ENCODE measurements at regions not wholly inside any gene's neighbourhood (a gene's known extent, or its start where the extent isn't known, plus 50 kb on each side); places are given as distances from the start of the nearest gene placed in this dataset.

- no peak for TF ChIP-seq MXI1 (conservative IDR thresholded peaks at IDR 0.05; ENCODE audit: poor library complexity, severe bottlenecking)
- TF ChIP-seq RAD21 (conservative IDR thresholded peaks at IDR 0.05), result no peak
- TF ChIP-seq CTCF (IDR thresholded peaks at IDR 0.05; ENCODE audit: poor library complexity, severe bottlenecking), result no peak
- TF ChIP-seq SMC3 (conservative IDR thresholded peaks at IDR 0.05; ENCODE audit: poor library complexity), result no peak
- no peak for TF ChIP-seq TAF1 (IDR thresholded peaks at IDR 0.05; ENCODE audit: low read depth)
- Histone ChIP-seq H3K9ac (ENCODE audit: low read length) (no peak overlapping the region), H3K4me3 (ENCODE audit: low read length) (no peak overlapping the region), H3F3A (ENCODE audit: insufficient read depth, low read length, poor library complexity, severe bottlenecking) (no peaks in the 10 kb centered on the region), H3K36me3 (ENCODE audit: insufficient read depth, low read length) (no peaks in the 10 kb centered on the region), H3K9me3 (ENCODE audit: low read length) (no peaks in the 10 kb centered on the region), H3K9me2 (ENCODE audit: insufficient read depth, low read length) (no peaks in the 10 kb centered on the region), H3K27ac (ENCODE audit: low read length) (no peak overlapping the region), H2AFZ (ENCODE audit: low read depth, low read length) (no peak overlapping the region), H4K20me1 (ENCODE audit: insufficient read depth) (no peaks in the 10 kb centered on the region), H3K79me2 (replicated peaks; ENCODE audit: insufficient read depth, low read length) (no peaks in the 10 kb centered on the region), H3K27me3 (ENCODE audit: insufficient read depth, low read depth, low read length) (no peaks in the 10 kb centered on the region), H3K4me2 (ENCODE audit: low read length) (no peak overlapping the region)
Measured at GRCh38 chr2:16167870-16168426, 227.6 kb downstream of the MYCN start.

DNA sequence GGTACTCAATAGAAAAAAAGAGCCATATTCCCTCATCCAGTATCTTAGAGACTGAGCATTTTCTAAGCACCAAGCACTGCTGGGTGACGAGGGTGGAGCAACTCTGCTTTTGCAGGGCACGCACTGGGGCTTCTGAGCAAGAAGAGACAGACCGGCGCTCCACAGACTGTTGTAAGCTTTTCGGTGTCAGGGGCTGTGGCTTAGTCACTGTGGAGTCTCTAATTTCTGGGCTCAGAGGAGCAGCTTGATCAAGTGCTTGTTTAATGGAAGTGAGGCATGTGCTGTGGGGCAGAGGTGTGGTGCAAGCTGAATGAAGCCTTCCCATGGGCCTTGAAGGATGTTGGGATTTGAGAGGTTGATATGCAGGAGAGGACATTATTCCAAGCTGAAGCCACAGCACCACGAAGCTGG is 227.1 kb downstream of the MYCN start:
- no peak overlapping the region for H3K9ac ChIP-seq (ENCODE audit: low read length)
- H3K27ac ChIP-seq (ENCODE audit: low read length), result no peak overlapping the region
- H3K4me2 ChIP-seq (ENCODE audit: low read length), result no peak overlapping the region
- H3K9me2 ChIP-seq (ENCODE audit: insufficient read depth, low read length), result no peaks in the 10 kb centered on the region
- no peaks in the 10 kb centered on the region for H3K79me2 ChIP-seq (replicated peaks; ENCODE audit: insufficient read depth, low read length)
- H3F3A ChIP-seq (ENCODE audit: insufficient read depth, low read length, poor library complexity, severe bottlenecking), result no peaks in the 10 kb centered on the region
- H3K36me3 ChIP-seq (ENCODE audit: insufficient read depth, low read length), result no peaks in the 10 kb centered on the region
- H2AFZ ChIP-seq (ENCODE audit: low read depth, low read length), result no peak overlapping the region
- no peak overlapping the region for H3K4me3 ChIP-seq (ENCODE audit: low read length)
- no peak for TF ChIP-seq RAD21 (conservative IDR thresholded peaks at IDR 0.05)
- TF ChIP-seq MXI1 (conservative IDR thresholded peaks at IDR 0.05; ENCODE audit: poor library complexity, severe bottlenecking), result no peak
- no peak for TF ChIP-seq POLR2AphosphoS5 (IDR thresholded peaks at IDR 0.05)
- TF ChIP-seq, protein P1, sequence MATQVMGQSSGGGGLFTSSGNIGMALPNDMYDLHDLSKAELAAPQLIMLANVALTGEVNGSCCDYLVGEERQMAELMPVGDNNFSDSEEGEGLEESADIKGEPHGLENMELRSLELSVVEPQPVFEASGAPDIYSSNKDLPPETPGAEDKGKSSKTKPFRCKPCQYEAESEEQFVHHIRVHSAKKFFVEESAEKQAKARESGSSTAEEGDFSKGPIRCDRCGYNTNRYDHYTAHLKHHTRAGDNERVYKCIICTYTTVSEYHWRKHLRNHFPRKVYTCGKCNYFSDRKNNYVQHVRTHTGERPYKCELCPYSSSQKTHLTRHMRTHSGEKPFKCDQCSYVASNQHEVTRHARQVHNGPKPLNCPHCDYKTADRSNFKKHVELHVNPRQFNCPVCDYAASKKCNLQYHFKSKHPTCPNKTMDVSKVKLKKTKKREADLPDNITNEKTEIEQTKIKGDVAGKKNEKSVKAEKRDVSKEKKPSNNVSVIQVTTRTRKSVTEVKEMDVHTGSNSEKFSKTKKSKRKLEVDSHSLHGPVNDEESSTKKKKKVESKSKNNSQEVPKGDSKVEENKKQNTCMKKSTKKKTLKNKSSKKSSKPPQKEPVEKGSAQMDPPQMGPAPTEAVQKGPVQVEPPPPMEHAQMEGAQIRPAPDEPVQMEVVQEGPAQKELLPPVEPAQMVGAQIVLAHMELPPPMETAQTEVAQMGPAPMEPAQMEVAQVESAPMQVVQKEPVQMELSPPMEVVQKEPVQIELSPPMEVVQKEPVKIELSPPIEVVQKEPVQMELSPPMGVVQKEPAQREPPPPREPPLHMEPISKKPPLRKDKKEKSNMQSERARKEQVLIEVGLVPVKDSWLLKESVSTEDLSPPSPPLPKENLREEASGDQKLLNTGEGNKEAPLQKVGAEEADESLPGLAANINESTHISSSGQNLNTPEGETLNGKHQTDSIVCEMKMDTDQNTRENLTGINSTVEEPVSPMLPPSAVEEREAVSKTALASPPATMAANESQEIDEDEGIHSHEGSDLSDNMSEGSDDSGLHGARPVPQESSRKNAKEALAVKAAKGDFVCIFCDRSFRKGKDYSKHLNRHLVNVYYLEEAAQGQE (IDR thresholded peaks at IDR 0.05; ENCODE audit: borderline replicate concordance), result no peak
- TF ChIP-seq CTCF (IDR thresholded peaks at IDR 0.05; ENCODE audit: poor library complexity, severe bottlenecking), result no peak
- no peak for TF ChIP-seq EZH2 (IDR thresholded peaks at IDR 0.05; ENCODE audit: borderline replicate concordance, insufficient read depth, low read length, poor library complexity, severe bottlenecking)
- no peak for TF ChIP-seq TAF1 (IDR thresholded peaks at IDR 0.05; ENCODE audit: low read depth)
- no peak for TF ChIP-seq EP300 (conservative IDR thresholded peaks at IDR 0.05; ENCODE audit: poor library complexity, severe bottlenecking)
- TF ChIP-seq SMC3 (conservative IDR thresholded peaks at IDR 0.05; ENCODE audit: poor library complexity), result no peak
- no peaks in the 10 kb centered on the region for H3K27me3 ChIP-seq (ENCODE audit: insufficient read depth, low read depth, low read length)
- no peaks in the 10 kb centered on the region for H4K20me1 ChIP-seq (ENCODE audit: insufficient read depth)
- peaks cover 4% of the 10 kb centered on the region for H3K9me3 ChIP-seq (ENCODE audit: low read length)
